ENCODE measurements at regions not wholly inside any gene's neighbourhood (a gene's known extent, or its start where the extent isn't known, plus 50 kb on each side); places are given as distances from the start of the nearest gene placed in this dataset.

DNA sequence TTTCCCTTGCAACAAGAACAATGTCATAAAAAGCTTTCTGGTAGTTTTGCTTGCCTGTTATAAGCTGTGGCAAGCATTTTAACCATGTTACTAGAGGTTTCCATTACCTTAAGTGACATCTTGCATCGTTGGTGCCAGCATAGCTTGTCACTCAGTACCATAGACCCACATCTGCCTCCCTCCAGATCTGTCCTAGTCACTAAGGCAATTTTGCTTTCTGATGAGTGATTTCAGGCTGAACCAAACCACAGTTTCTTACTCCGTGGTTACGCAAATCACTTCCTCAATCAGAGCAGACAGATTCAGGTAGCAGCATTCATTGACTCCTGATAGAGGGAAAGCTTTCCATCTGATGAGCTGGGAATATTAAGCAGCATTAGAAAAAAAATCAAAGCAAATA is 1057.5 kb upstream of the FAM98A start:
- no peak overlapping the region for H3K27ac ChIP-seq (ENCODE audit: low read depth, low read length)
- H3K4me1 ChIP-seq (ENCODE audit: insufficient read depth, low read length), result no peaks in the 10 kb centered on the region
- H3K27me3 ChIP-seq (ENCODE audit: insufficient read depth, low read length), result no peaks in the 10 kb centered on the region
- no peaks in the 10 kb centered on the region for H3K79me2 ChIP-seq (ENCODE audit: insufficient read depth, low read length)
- H3K27me3 Mint-ChIP-seq (ENCODE audit: low read depth, unreplicated experiment), result no peaks in the 10 kb centered on the region
- no peak overlapping the region for H3K4me2 ChIP-seq (ENCODE audit: low read length)
- H3K9ac ChIP-seq (ENCODE audit: low read length), result no peak overlapping the region
- H3K4me1 Mint-ChIP-seq (ENCODE audit: low read depth, unreplicated experiment), result peaks cover 2% of the 10 kb centered on the region
- H3K9me3 Mint-ChIP-seq (ENCODE audit: unreplicated experiment), result peaks cover 2% of the 10 kb centered on the region
- no peak overlapping the region for H3K4me3 ChIP-seq (ENCODE audit: insufficient read depth, low read depth, low read length)
- H3K27ac Mint-ChIP-seq (ENCODE audit: unreplicated experiment), result no peak overlapping the region
- H4K20me1 ChIP-seq (ENCODE audit: insufficient read depth, low read length), result no peaks in the 10 kb centered on the region
- H3K36me3 ChIP-seq (ENCODE audit: insufficient read depth, low read length), result no peaks in the 10 kb centered on the region
- H3K9me3 ChIP-seq (ENCODE audit: insufficient read depth, low read depth, low read length), result peaks cover 3% of the 10 kb centered on the region
- H2AFZ ChIP-seq (ENCODE audit: low read depth, low read length), result no peak overlapping the region
- H3K36me3 Mint-ChIP-seq (ENCODE audit: low read depth, unreplicated experiment), result no peaks in the 10 kb centered on the region
- no peak overlapping the region for H3K4me3 Mint-ChIP-seq (ENCODE audit: unreplicated experiment)
- TF ChIP-seq EZH2 (IDR thresholded peaks at IDR 0.05; ENCODE audit: insufficient read depth, low read length) (no peak), CTCF (IDR thresholded peaks at IDR 0.05; ENCODE audit: insufficient read depth, low read depth, low read length) (no peak)
- no peak for FAIRE-seq
- no peak for DNase-seq (ENCODE audit: low read depth)

DNA sequence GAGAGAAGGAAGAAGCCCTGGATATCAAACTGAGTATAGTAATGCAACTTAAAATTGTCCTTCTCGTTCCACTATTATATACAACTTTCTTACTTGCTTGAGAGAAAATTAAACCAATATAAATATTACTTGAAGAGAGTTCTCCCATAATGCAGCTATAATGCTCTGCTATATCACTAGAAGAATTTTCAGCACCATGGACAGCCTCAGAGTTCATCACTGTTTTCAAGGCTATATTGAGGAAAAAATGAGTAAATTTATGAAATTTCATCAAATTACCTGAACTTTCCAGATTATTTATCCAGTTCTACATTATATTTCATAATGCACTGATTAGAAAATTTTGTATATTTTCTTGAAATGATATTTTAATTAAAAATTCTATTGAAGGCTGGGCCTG is 1053.5 kb upstream of the FAM98A start:
- DNase-seq (ENCODE audit: low read depth) (peak; percentile 3), FAIRE-seq (no peak)
- Histone ChIP-seq H4K20me1 (ENCODE audit: insufficient read depth, low read length) (no peaks in the 10 kb centered on the region), H3K36me3 (ENCODE audit: insufficient read depth, low read length) (no peaks in the 10 kb centered on the region), H3K4me1 (ENCODE audit: insufficient read depth, low read length) (no peaks in the 10 kb centered on the region), H3K27ac (ENCODE audit: low read depth, low read length) (no peak overlapping the region), H3K9me3 (ENCODE audit: insufficient read depth, low read depth, low read length) (no peaks in the 10 kb centered on the region), H2AFZ (ENCODE audit: low read depth, low read length) (no peak overlapping the region), H3K27me3 (ENCODE audit: insufficient read depth, low read length) (no peaks in the 10 kb centered on the region), H3K4me3 (ENCODE audit: insufficient read depth, low read depth, low read length) (no peak overlapping the region), H3K9ac (ENCODE audit: low read length) (no peak overlapping the region), H3K4me2 (ENCODE audit: low read length) (no peak overlapping the region), H3K79me2 (ENCODE audit: insufficient read depth, low read length) (no peaks in the 10 kb centered on the region)
- H3K9me3 Mint-ChIP-seq (ENCODE audit: unreplicated experiment), result peaks cover 2% of the 10 kb centered on the region
- no peaks in the 10 kb centered on the region for H3K4me1 Mint-ChIP-seq (ENCODE audit: low read depth, unreplicated experiment)
- no peak overlapping the region for H3K4me3 Mint-ChIP-seq (ENCODE audit: unreplicated experiment)
- H3K27ac Mint-ChIP-seq (ENCODE audit: unreplicated experiment), result no peak overlapping the region
- TF ChIP-seq CTCF (IDR thresholded peaks at IDR 0.05; ENCODE audit: insufficient read depth, low read depth, low read length) (no peak), EZH2 (IDR thresholded peaks at IDR 0.05; ENCODE audit: insufficient read depth, low read length) (no peak)
- H3K36me3 Mint-ChIP-seq (ENCODE audit: low read depth, unreplicated experiment), result no peaks in the 10 kb centered on the region
- H3K27me3 Mint-ChIP-seq (ENCODE audit: low read depth, unreplicated experiment), result no peaks in the 10 kb centered on the region

- Histone ChIP-seq H3K9me3 (ENCODE audit: insufficient read depth, low read depth, low read length) (no peaks in the 10 kb centered on the region), H3K4me3 (ENCODE audit: insufficient read depth, low read depth, low read length) (no peak overlapping the region), H3K27ac (ENCODE audit: low read depth, low read length) (no peak overlapping the region), H3K4me1 (ENCODE audit: insufficient read depth, low read length) (no peaks in the 10 kb centered on the region), H3K9ac (ENCODE audit: low read length) (no peak overlapping the region), H3K27me3 (ENCODE audit: insufficient read depth, low read length) (no peaks in the 10 kb centered on the region), H2AFZ (ENCODE audit: low read depth, low read length) (no peak overlapping the region), H3K36me3 (ENCODE audit: insufficient read depth, low read length) (no peaks in the 10 kb centered on the region), H3K4me2 (ENCODE audit: low read length) (no peak overlapping the region), H4K20me1 (ENCODE audit: insufficient read depth, low read length) (no peaks in the 10 kb centered on the region), H3K79me2 (ENCODE audit: insufficient read depth, low read length) (no peaks in the 10 kb centered on the region)
- DNase-seq (ENCODE audit: low read depth) (no peak), FAIRE-seq (no peak)
- Mint-ChIP-seq H3K27me3 (ENCODE audit: low read depth, unreplicated experiment) (no peaks in the 10 kb centered on the region), H3K36me3 (ENCODE audit: low read depth, unreplicated experiment) (no peaks in the 10 kb centered on the region), H3K4me1 (ENCODE audit: low read depth, unreplicated experiment) (no peaks in the 10 kb centered on the region), H3K9me3 (ENCODE audit: unreplicated experiment) (no peaks in the 10 kb centered on the region), H3K27ac (ENCODE audit: unreplicated experiment) (no peak overlapping the region), H3K4me3 (ENCODE audit: unreplicated experiment) (no peak overlapping the region)
- no peak for TF ChIP-seq EZH2 (IDR thresholded peaks at IDR 0.05; ENCODE audit: insufficient read depth, low read length)
- TF ChIP-seq CTCF (IDR thresholded peaks at IDR 0.05; ENCODE audit: insufficient read depth, low read depth, low read length), result no peak
Measured at GRCh38 chr2:34646901-34647300, 1047.8 kb upstream of the FAM98A start.
